ENCODE measurements at regions not wholly inside any gene's neighbourhood (a gene's known extent, or its start where the extent isn't known, plus 50 kb on each side); places are given as distances from the start of the nearest gene placed in this dataset.

- in situ Hi-C loops (cut with MboI; ENCODE audit: low sequenced_read_pairs), result no loop called here
These were observed 69.0 kb upstream of the GGTA1 start for GRCh38 chr9:121568343-121569265.

GRCh38 chr9:121569266-121569648 lies 69.6 kb upstream of the GGTA1 start:
- in situ Hi-C loops (cut with MboI; ENCODE audit: low sequenced_read_pairs), result no loop called here

- in situ Hi-C loops (cut with MboI; ENCODE audit: low sequenced_read_pairs), result no loop called here
These were observed 72.9 kb upstream of the GGTA1 start for GRCh38 chr9:121572581-121572980.

GRCh38 chr9:121573717-121574485 lies 74.3 kb upstream of the GGTA1 start:
- in situ Hi-C loops (cut with MboI; ENCODE audit: low sequenced_read_pairs), result no loop called here

- in situ Hi-C loops (cut with MboI; ENCODE audit: low sequenced_read_pairs), result no loop called here
These were observed 75.3 kb upstream of the GGTA1 start for GRCh38 chr9:121574774-121575519.

- in situ Hi-C loops (cut with MboI; ENCODE audit: low sequenced_read_pairs), result no loop called here
These were observed 75.0 kb upstream of the DAB2IP start for GRCh38 chr9:121576281-121577075.

- in situ Hi-C loops (cut with MboI; ENCODE audit: low sequenced_read_pairs), result no loop called here
These were observed 74.3 kb upstream of the DAB2IP start for GRCh38 chr9:121577166-121577565.

GRCh38 chr9:121577572-121577971 lies 73.9 kb upstream of the DAB2IP start:
- in situ Hi-C loops (cut with MboI; ENCODE audit: low sequenced_read_pairs), result no loop called here

GRCh38 chr9:121581786-121582600 lies 69.4 kb upstream of the DAB2IP start:
- in situ Hi-C loops (cut with MboI; ENCODE audit: low sequenced_read_pairs), result no loop called here

GRCh38 chr9:121582641-121583040 lies 68.8 kb upstream of the DAB2IP start:
- in situ Hi-C loops (cut with MboI; ENCODE audit: low sequenced_read_pairs), result no loop called here

GRCh38 chr9:121584421-121584820 lies 67.0 kb upstream of the DAB2IP start:
- in situ Hi-C loops (cut with MboI; ENCODE audit: low sequenced_read_pairs), result no loop called here

- in situ Hi-C loops (cut with MboI; ENCODE audit: low sequenced_read_pairs), result no loop called here
These were observed 63.6 kb upstream of the DAB2IP start for GRCh38 chr9:121587863-121588262.

- in situ Hi-C loops (cut with MboI; ENCODE audit: low sequenced_read_pairs), result no loop called here
These were observed 61.4 kb upstream of the DAB2IP start for GRCh38 chr9:121589986-121590385.

GRCh38 chr9:121592265-121592664 lies 59.2 kb upstream of the DAB2IP start:
- in situ Hi-C loops (cut with MboI; ENCODE audit: low sequenced_read_pairs), result no loop called here

- in situ Hi-C loops (cut with MboI; ENCODE audit: low sequenced_read_pairs), result no loop called here
These were observed 58.4 kb upstream of the DAB2IP start for GRCh38 chr9:121593066-121593465.

GRCh38 chr9:121596515-121596914 lies 54.9 kb upstream of the DAB2IP start:
- in situ Hi-C loops (cut with MboI; ENCODE audit: low sequenced_read_pairs), result no loop called here

- in situ Hi-C loops (cut with MboI; ENCODE audit: low sequenced_read_pairs), result no loop called here
These were observed 53.7 kb upstream of the DAB2IP start for GRCh38 chr9:121597698-121598166.

GRCh38 chr9:121598167-121598964 lies 53.1 kb upstream of the DAB2IP start:
- in situ Hi-C loops (cut with MboI; ENCODE audit: low sequenced_read_pairs), result no loop called here
